Endodermal cell (in vitro differentiated cells): ENCODE measurements at regions not wholly inside any gene's neighbourhood (a gene's known extent, or its start where the extent isn't known, plus 50 kb on each side); places are given as distances from the start of the nearest gene placed in this dataset.
A peak's percentile ranks its signal among the peaks of the same experiment; 100 is the strongest.

Experiments
- DNase-seq: peaks from one replicate; pipeline ENCODE4 v3.0.0-alpha.2; 2017
- H3K27ac ChIP-seq: 2 replicates; pipeline ENCODE4 v1.5.1; 2013; ENCODE audit warnings: mild to moderate bottlenecking, low read depth, low read length, moderate library complexity
- H3K27me3 ChIP-seq: 2 replicates; pipeline ENCODE4 v1.6.1; 2013; ENCODE audit warnings: mild to moderate bottlenecking, low read length, moderate library complexity; ENCODE audit not compliant: insufficient read depth, control insufficient read depth, poor library complexity, severe bottlenecking
- H3K36me3 ChIP-seq: 2 replicates; pipeline ENCODE4 v1.7.0; 2013; ENCODE audit warnings: mild to moderate bottlenecking, low read length, moderate library complexity; ENCODE audit not compliant: control insufficient read depth, insufficient read depth
- H3K4me1 ChIP-seq: one replicate; pipeline ENCODE4 v1.7.0; 2013; ENCODE audit warnings: low read length; ENCODE audit not compliant: control insufficient read depth, insufficient read depth
- H3K4me3 ChIP-seq: 2 replicates; pipeline ENCODE4 v1.5.1; 2013; ENCODE audit warnings: mild to moderate bottlenecking, low read length, moderate library complexity
- H3K9ac ChIP-seq: 2 replicates; pipeline ENCODE4 v1.6.1; 2013; ENCODE audit warnings: mild to moderate bottlenecking, low read length, moderate library complexity; ENCODE audit not compliant: poor library complexity, severe bottlenecking; ENCODE audit errors: extremely low read depth
- H3K9me3 ChIP-seq: 2 replicates; pipeline ENCODE4 v1.6.1; 2013; ENCODE audit warnings: mild to moderate bottlenecking, low read length, moderate library complexity; ENCODE audit not compliant: control insufficient read depth
- H3K27ac Mint-ChIP-seq: 2 replicates; pipeline ENCODE4 v1.8.0; 2020; ENCODE audit warnings: mixed read lengths
- H3K27me3 Mint-ChIP-seq: 2 replicates; pipeline ENCODE4 v1.8.0; 2021; ENCODE audit warnings: mild to moderate bottlenecking, mixed read lengths; ENCODE audit not compliant: insufficient read depth
- H3K36me3 Mint-ChIP-seq: 2 replicates; pipeline ENCODE4 v1.8.0; 2020; ENCODE audit warnings: low read depth, mixed read lengths
- H3K4me1 Mint-ChIP-seq: 2 replicates; pipeline ENCODE4 v1.8.0; 2020; ENCODE audit warnings: mixed read lengths
- H3K4me3 Mint-ChIP-seq: 2 replicates; pipeline ENCODE4 v1.8.0; 2020; ENCODE audit warnings: mild to moderate bottlenecking, moderate library complexity, mixed read lengths
- H3K9me3 Mint-ChIP-seq: 2 replicates; pipeline ENCODE4 v1.8.0; 2020; ENCODE audit warnings: mild to moderate bottlenecking, mixed read lengths
- WGBS, 2 experiments: methylation state at CpG; one replicate each; pipeline versions ENCODE4 v1.1.5 to v1.1.7; 2013; ENCODE audit warnings: missing lambda C conversion rate in 2 of 2, mixed read lengths in 1 of 2; ENCODE audit not compliant: insufficient coverage in 1 of 2, insufficient read length in 1 of 2; 5-methylcytosine and 5-hydroxymethylcytosine counted together
- TF ChIP-seq, protein P1 (sequence below): fragments of 200-600 bp; sonication (generic); conservative IDR thresholded peaks from 2 replicates; pipeline ENCODE4 v1.5.0; 2021; ENCODE audit warnings: antibody characterized with exemption, mild to moderate bottlenecking

DNA sequence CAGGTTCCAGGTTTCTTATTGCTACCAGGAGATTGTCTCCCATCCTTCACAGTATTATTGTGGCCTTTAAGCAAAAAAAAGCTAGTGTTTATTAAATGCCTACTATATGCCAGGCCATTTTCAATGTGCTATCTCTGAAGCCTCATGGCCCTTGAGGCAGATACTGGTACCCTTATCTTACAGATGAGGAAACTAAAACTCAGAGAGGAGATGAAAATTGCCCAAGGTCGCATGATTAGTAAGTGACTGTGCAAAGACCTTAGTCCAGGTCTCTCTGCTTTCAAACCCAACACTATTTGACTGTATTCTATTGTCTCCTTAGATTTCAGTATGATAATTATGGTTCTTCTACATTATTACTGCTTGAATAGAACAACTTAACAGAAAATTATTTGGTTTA lies 717.9 kb upstream of the AMOT start:
- WGBS, 2 experiments = 100% methylated on average over 1 of the region's 1 CpG; no CpG with 5 or more reads in 1 of the 2 experiments
- Mint-ChIP-seq H3K9me3 (no peaks in the 10 kb centered on the region), H3K4me3 (no peak overlapping the region), H3K4me1 (no peaks in the 10 kb centered on the region), H3K36me3 (peaks cover 1% of the 10 kb centered on the region), H3K27me3 (no peaks in the 10 kb centered on the region), H3K27ac (no peak overlapping the region)
- H3K9ac ChIP-seq = no peak overlapping the region
- TF ChIP-seq, protein P1, sequence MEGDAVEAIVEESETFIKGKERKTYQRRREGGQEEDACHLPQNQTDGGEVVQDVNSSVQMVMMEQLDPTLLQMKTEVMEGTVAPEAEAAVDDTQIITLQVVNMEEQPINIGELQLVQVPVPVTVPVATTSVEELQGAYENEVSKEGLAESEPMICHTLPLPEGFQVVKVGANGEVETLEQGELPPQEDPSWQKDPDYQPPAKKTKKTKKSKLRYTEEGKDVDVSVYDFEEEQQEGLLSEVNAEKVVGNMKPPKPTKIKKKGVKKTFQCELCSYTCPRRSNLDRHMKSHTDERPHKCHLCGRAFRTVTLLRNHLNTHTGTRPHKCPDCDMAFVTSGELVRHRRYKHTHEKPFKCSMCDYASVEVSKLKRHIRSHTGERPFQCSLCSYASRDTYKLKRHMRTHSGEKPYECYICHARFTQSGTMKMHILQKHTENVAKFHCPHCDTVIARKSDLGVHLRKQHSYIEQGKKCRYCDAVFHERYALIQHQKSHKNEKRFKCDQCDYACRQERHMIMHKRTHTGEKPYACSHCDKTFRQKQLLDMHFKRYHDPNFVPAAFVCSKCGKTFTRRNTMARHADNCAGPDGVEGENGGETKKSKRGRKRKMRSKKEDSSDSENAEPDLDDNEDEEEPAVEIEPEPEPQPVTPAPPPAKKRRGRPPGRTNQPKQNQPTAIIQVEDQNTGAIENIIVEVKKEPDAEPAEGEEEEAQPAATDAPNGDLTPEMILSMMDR = no peak
- no peaks in the 10 kb centered on the region for H3K9me3 ChIP-seq
- no peak overlapping the region for H3K4me3 ChIP-seq
- no peak overlapping the region for H3K27ac ChIP-seq
- H3K4me1 ChIP-seq = no peaks in the 10 kb centered on the region
- DNase-seq = no peak
- H3K27me3 ChIP-seq = no peaks in the 10 kb centered on the region
- no peaks in the 10 kb centered on the region for H3K36me3 ChIP-seq

DNA sequence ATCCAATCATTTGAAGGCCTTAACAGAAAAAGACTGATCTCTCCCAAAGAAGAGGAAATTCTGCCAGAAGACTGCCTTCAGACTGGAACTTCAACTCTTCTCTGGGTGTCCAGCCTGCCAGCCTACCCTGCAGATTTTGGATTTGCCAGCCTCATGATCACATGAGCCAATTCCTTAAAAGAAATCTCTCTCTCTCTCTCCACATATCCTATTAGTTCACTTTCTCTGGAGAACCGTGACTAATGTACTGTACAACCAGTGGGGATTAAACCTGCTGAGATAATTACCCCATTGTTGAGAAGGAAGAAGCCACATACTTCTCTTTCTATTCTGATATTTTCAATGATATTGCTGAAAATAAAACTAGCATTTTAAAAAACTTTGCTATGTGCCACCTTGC lies 711.3 kb upstream of the AMOT start:
- peaks cover 12% of the 10 kb centered on the region for H3K4me1 Mint-ChIP-seq
- H3K27ac Mint-ChIP-seq = no peak overlapping the region
- 100% methylated on average over 1 of the region's 1 CpG; no CpG with 5 or more reads in 1 of the 2 experiments for WGBS, 2 experiments
- H3K9me3 Mint-ChIP-seq = no peaks in the 10 kb centered on the region
- TF ChIP-seq, protein P1 = no peak
- H3K27me3 ChIP-seq = no peaks in the 10 kb centered on the region
- no peak for DNase-seq
- no peak overlapping the region for H3K9ac ChIP-seq
- H3K9me3 ChIP-seq = no peaks in the 10 kb centered on the region
- no peak overlapping the region for H3K27ac ChIP-seq
- peaks cover under 1% of the 10 kb centered on the region for H3K36me3 Mint-ChIP-seq
- no peaks in the 10 kb centered on the region for H3K4me1 ChIP-seq
- no peak overlapping the region for H3K4me3 ChIP-seq
- no peaks in the 10 kb centered on the region for H3K27me3 Mint-ChIP-seq
- H3K36me3 ChIP-seq = no peaks in the 10 kb centered on the region
- no peak overlapping the region for H3K4me3 Mint-ChIP-seq

DNA sequence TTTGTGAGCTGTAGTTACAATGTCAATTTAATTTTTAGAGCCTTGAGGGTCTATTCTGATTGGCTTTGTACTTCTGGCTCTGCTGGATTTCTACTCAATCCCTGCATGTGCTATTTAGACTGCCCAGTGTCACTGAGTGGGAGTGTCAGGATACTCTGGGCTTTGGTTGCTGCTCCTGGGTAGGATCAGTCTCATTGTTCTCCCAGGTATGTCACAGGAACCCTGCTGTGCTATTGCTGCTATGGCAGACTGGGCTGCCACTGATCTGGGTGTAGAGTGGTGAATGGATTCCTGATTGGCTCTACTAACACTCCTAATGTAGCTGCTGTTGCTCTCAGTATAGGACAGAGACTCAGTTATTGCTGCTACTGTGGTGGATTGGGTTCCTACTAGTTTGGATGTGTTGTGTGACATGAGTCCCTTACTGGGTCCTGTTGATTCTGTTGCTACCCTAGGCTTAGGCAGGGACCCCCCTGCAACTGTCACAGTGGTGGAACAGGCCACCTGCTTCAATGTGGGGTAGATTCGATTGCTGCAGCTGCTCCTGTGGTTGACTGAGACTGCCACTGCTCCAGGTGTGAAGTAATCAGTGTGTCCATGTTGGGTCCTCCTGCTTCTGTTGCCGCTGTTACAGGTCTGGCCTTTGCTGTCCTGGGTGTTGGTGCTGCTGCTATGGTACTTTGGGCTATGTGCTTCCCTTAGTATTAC lies 707.8 kb upstream of the AMOT start:
- no peak overlapping the region for H3K4me3 ChIP-seq
- no peaks in the 10 kb centered on the region for H3K27me3 ChIP-seq
- H3K9ac ChIP-seq = no peak overlapping the region
- no peak overlapping the region for H3K4me3 Mint-ChIP-seq
- H3K36me3 ChIP-seq = no peaks in the 10 kb centered on the region
- H3K4me1 ChIP-seq = no peaks in the 10 kb centered on the region
- DNase-seq = peak; percentile 87
- TF ChIP-seq, protein P1 = no peak
- H3K9me3 Mint-ChIP-seq = no peaks in the 10 kb centered on the region
- no peak overlapping the region for H3K27ac ChIP-seq
- H3K9me3 ChIP-seq = no peaks in the 10 kb centered on the region
- no peaks in the 10 kb centered on the region for H3K27me3 Mint-ChIP-seq
- peaks cover 5% of the 10 kb centered on the region for H3K36me3 Mint-ChIP-seq
- peak overlapping the region; percentile 82 for H3K27ac Mint-ChIP-seq
- WGBS, 2 experiments = 80% methylated on average over 2 of the region's 2 CpGs; no CpG with 5 or more reads in 1 of the 2 experiments
- peaks cover 12% of the 10 kb centered on the region for H3K4me1 Mint-ChIP-seq
